OCI-LY7 (cell line): ENCODE measurements at regions not wholly inside any gene's neighbourhood (a gene's known extent, or its start where the extent isn't known, plus 50 kb on each side); places are given as distances from the start of the nearest gene placed in this dataset.

ENCODE experiments used
- EZH2phosphoT487 ChIP-seq: fragments of 200-600 bp; sonication (generic); IDR thresholded peaks from 2 replicates; pipeline ENCODE4 v1.6.1; 2018; ENCODE audit warnings: low read depth, borderline replicate concordance, mild to moderate bottlenecking, mixed run types, antibody characterized with exemption, low read length, moderate library complexity, mixed read lengths
- TF ChIP-seq, protein P1 (sequence below): fragments of 200-600 bp; sonication (generic); conservative IDR thresholded peaks from 2 replicates; pipeline ENCODE4 v1.5.1; 2014; ENCODE audit warnings: mild to moderate bottlenecking, antibody characterized with exemption, low read length, moderate library complexity, mixed read lengths

GRCh38 chr12:58387199-58387598, 445.8 kb downstream of the ATP23 start:
- TF ChIP-seq, protein P1, sequence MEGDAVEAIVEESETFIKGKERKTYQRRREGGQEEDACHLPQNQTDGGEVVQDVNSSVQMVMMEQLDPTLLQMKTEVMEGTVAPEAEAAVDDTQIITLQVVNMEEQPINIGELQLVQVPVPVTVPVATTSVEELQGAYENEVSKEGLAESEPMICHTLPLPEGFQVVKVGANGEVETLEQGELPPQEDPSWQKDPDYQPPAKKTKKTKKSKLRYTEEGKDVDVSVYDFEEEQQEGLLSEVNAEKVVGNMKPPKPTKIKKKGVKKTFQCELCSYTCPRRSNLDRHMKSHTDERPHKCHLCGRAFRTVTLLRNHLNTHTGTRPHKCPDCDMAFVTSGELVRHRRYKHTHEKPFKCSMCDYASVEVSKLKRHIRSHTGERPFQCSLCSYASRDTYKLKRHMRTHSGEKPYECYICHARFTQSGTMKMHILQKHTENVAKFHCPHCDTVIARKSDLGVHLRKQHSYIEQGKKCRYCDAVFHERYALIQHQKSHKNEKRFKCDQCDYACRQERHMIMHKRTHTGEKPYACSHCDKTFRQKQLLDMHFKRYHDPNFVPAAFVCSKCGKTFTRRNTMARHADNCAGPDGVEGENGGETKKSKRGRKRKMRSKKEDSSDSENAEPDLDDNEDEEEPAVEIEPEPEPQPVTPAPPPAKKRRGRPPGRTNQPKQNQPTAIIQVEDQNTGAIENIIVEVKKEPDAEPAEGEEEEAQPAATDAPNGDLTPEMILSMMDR: no peak
- no peak for TF ChIP-seq EZH2phosphoT487
